ENCODE measurements at regions not wholly inside any gene's neighbourhood (a gene's known extent, or its start where the extent isn't known, plus 50 kb on each side); places are given as distances from the start of the nearest gene placed in this dataset.

- no peak overlapping the region for H3K27ac ChIP-seq (ENCODE audit: low read length)
- no peaks in the 10 kb centered on the region for H3K4me1 ChIP-seq (ENCODE audit: control insufficient read depth, insufficient read depth, low read length)
- H3K36me3 Mint-ChIP-seq = no peaks in the 10 kb centered on the region
- no peak for ATAC-seq
- peaks cover 0 to 3% of the 10 kb centered on the region in 2 donors for H3K9me3 Mint-ChIP-seq
- H3K27me3 Mint-ChIP-seq (ENCODE audit: low read depth in 2 of 2) = no peaks in the 10 kb centered on the region
- no peak overlapping the region for H3K4me3 Mint-ChIP-seq
- intact Hi-C loops (cut with micrococcal nuclease) = no loop called here
- no peak for TF ChIP-seq CTCF (IDR thresholded peaks at IDR 0.05)
- no peak overlapping the region for H3K27ac Mint-ChIP-seq
- DNase-seq = no peak
- H3K36me3 ChIP-seq (ENCODE audit: control insufficient read depth, insufficient read depth, low read length) = no peaks in the 10 kb centered on the region
- no CpG with 5 or more reads among the region's 2 CpGs for WGBS (ENCODE audit: insufficient coverage)
- H3K4me1 Mint-ChIP-seq = no peaks in the 10 kb centered on the region
- H3K27me3 ChIP-seq (ENCODE audit: control insufficient read depth, insufficient read depth, low read length) = no peaks in the 10 kb centered on the region
- H3K4me3 ChIP-seq (ENCODE audit: low read length) = no peak overlapping the region
- no peaks in the 10 kb centered on the region for H3K9me3 ChIP-seq (ENCODE audit: control insufficient read depth, insufficient read depth, low read length)
These were observed 336.3 kb upstream of the KIF2A start for GRCh38 chr5:61969755-61970154.

DNA sequence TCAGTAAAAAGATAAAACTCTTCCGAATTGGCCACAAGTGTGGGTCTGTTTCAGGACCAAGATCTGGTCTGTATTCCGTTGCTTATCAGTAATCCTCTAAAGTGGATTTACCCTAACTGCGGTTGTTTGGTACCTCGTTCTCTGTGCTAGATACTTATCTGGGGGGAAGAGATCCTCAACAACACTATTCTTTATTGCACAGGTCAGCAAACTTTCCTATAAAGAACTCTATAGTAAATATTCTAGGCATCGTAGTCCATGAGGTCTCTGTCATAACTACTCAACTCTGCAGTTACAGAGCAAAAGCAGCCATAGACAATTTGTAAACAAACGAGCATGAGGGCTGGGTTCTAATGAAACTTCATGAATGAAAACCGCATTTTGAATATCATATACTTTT is 335.8 kb upstream of the KIF2A start:
- intact Hi-C loops (cut with micrococcal nuclease) = no loop called here
- DNase-seq (no peak), ATAC-seq (no peak)
- Histone ChIP-seq H3K9me3 (ENCODE audit: control insufficient read depth, insufficient read depth, low read length) (no peaks in the 10 kb centered on the region), H3K4me1 (ENCODE audit: control insufficient read depth, insufficient read depth, low read length) (no peaks in the 10 kb centered on the region), H3K4me3 (ENCODE audit: low read length) (no peak overlapping the region), H3K36me3 (ENCODE audit: control insufficient read depth, insufficient read depth, low read length) (no peaks in the 10 kb centered on the region), H3K27me3 (ENCODE audit: control insufficient read depth, insufficient read depth, low read length) (no peaks in the 10 kb centered on the region), H3K27ac (ENCODE audit: low read length) (no peak overlapping the region)
- no peaks in the 10 kb centered on the region for H3K4me1 Mint-ChIP-seq
- H3K4me3 Mint-ChIP-seq = no peak overlapping the region
- no peaks in the 10 kb centered on the region for H3K27me3 Mint-ChIP-seq (ENCODE audit: low read depth in 2 of 2)
- no peak for TF ChIP-seq CTCF (IDR thresholded peaks at IDR 0.05)
- no peak overlapping the region for H3K27ac Mint-ChIP-seq
- peaks cover 0 to 3% of the 10 kb centered on the region in 2 donors for H3K9me3 Mint-ChIP-seq
- WGBS (ENCODE audit: insufficient coverage) = 84% methylated on average over 6 of the region's 7 CpGs
- H3K36me3 Mint-ChIP-seq = no peaks in the 10 kb centered on the region

- Histone ChIP-seq H3K4me3 (ENCODE audit: low read length) (no peak overlapping the region), H3K36me3 (ENCODE audit: control insufficient read depth, insufficient read depth, low read length) (no peaks in the 10 kb centered on the region), H3K27me3 (ENCODE audit: control insufficient read depth, insufficient read depth, low read length) (no peaks in the 10 kb centered on the region), H3K4me1 (ENCODE audit: control insufficient read depth, insufficient read depth, low read length) (no peaks in the 10 kb centered on the region), H3K27ac (ENCODE audit: low read length) (no peak overlapping the region), H3K9me3 (ENCODE audit: control insufficient read depth, insufficient read depth, low read length) (no peaks in the 10 kb centered on the region)
- H3K27me3 Mint-ChIP-seq (ENCODE audit: low read depth in 2 of 2) = no peaks in the 10 kb centered on the region
- H3K27ac Mint-ChIP-seq = no peak overlapping the region
- ATAC-seq (no peak), DNase-seq (no peak)
- no peak for TF ChIP-seq CTCF (IDR thresholded peaks at IDR 0.05)
- intact Hi-C loops (cut with micrococcal nuclease) = no loop called here
- no peaks in the 10 kb centered on the region for H3K4me1 Mint-ChIP-seq
- peaks cover 3 to 4% of the 10 kb centered on the region in 2 donors for H3K9me3 Mint-ChIP-seq
- H3K36me3 Mint-ChIP-seq = no peaks in the 10 kb centered on the region
- 82% methylated on average over 6 of the region's 6 CpGs for WGBS (ENCODE audit: insufficient coverage)
- no peak overlapping the region for H3K4me3 Mint-ChIP-seq
These were observed 331.3 kb upstream of the KIF2A start for GRCh38 chr5:61974680-61975079.

GRCh38 chr5:61981886-61982285 is 324.1 kb upstream of the KIF2A start:
- Histone ChIP-seq H3K4me3 (ENCODE audit: low read length) (no peak overlapping the region), H3K27ac (ENCODE audit: low read length) (no peak overlapping the region), H3K27me3 (ENCODE audit: control insufficient read depth, insufficient read depth, low read length) (no peaks in the 10 kb centered on the region), H3K9me3 (ENCODE audit: control insufficient read depth, insufficient read depth, low read length) (no peaks in the 10 kb centered on the region), H3K36me3 (ENCODE audit: control insufficient read depth, insufficient read depth, low read length) (no peaks in the 10 kb centered on the region), H3K4me1 (ENCODE audit: control insufficient read depth, insufficient read depth, low read length) (no peaks in the 10 kb centered on the region)
- Mint-ChIP-seq H3K4me1 (no peaks in the 10 kb centered on the region), H3K27me3 (ENCODE audit: low read depth in 2 of 2) (no peaks in the 10 kb centered on the region), H3K4me3 (no peak overlapping the region), H3K9me3 (peaks cover 4 to 5% of the 10 kb centered on the region in 2 donors), H3K36me3 (no peaks in the 10 kb centered on the region), H3K27ac (no peak overlapping the region)
- no peak for ATAC-seq
- intact Hi-C loops (cut with micrococcal nuclease) = no loop called here
- WGBS (ENCODE audit: insufficient coverage) = 34% methylated on average over 6 of the region's 6 CpGs
- no peak for DNase-seq
- TF ChIP-seq CTCF (IDR thresholded peaks at IDR 0.05) = no peak

Data from natural killer cell (primary cell).